ENCODE measurements at regions not wholly inside any gene's neighbourhood (a gene's known extent, or its start where the extent isn't known, plus 50 kb on each side); places are given as distances from the start of the nearest gene placed in this dataset.

- Histone ChIP-seq H2AFZ (replicated peaks; ENCODE audit: low read length, poor library complexity) (no peak overlapping the region), H3K4me3 (ENCODE audit: insufficient read depth, low read depth, low read length) (no peak overlapping the region), H2BK120ac (ENCODE audit: low read depth, low read length) (no peak overlapping the region), H3K4me2 (ENCODE audit: low read depth, low read length) (no peak overlapping the region), H4K5ac (ENCODE audit: low read depth, low read length) (no peak overlapping the region), H4K8ac (ENCODE audit: low read depth in 2 of 2, low read length in 2 of 2) (no peak overlapping the region), H4K91ac (ENCODE audit: insufficient read depth, low read depth, low read length) (no peak overlapping the region), H2BK20ac (ENCODE audit: low read depth, low read length) (no peak overlapping the region), H3K79me1 (ENCODE audit: low read depth in 1 of 2, low read length in 2 of 2) (no peaks in the 10 kb centered on the region), H2BK15ac (ENCODE audit: low read depth, low read length) (no peak overlapping the region), H3K4ac (ENCODE audit: low read depth, low read length) (no peak overlapping the region), H3K9me1 (ENCODE audit: insufficient read depth, low read length) (no peaks in the 10 kb centered on the region), H3K14ac (replicated peaks; ENCODE audit: low read depth, low read length) (no peak overlapping the region), H3K27ac (ENCODE audit: insufficient read depth, low read length) (no peak overlapping the region), H3K9me3 (ENCODE audit: control insufficient read depth, insufficient read depth, low read length) (peaks cover 43% of the 10 kb centered on the region), H3K4me1 (ENCODE audit: control insufficient read depth, insufficient read depth, low read length) (no peaks in the 10 kb centered on the region), H3K18ac (ENCODE audit: low read depth, low read length) (no peak overlapping the region), H2AK9ac (replicated peaks; ENCODE audit: low read depth, low read length, poor library complexity) (no peak overlapping the region), H3K9ac (ENCODE audit: low read depth, low read length) (no peak overlapping the region), H2AK5ac (ENCODE audit: low read depth, low read length) (no peak overlapping the region), H4K20me1 (ENCODE audit: insufficient read depth, low read length) (no peaks in the 10 kb centered on the region), H3K56ac (ENCODE audit: extremely low read depth, insufficient read depth, low read length) (no peak overlapping the region), H3K23ac (ENCODE audit: low read depth, low read length) (no peak overlapping the region), H3K27me3 (ENCODE audit: control insufficient read depth, insufficient read depth, low read length) (no peaks in the 10 kb centered on the region), H3K36me3 (ENCODE audit: control insufficient read depth, insufficient read depth, low read length) (no peaks in the 10 kb centered on the region), H2BK5ac (ENCODE audit: low read depth, low read length, poor library complexity, severe bottlenecking) (no peak overlapping the region)
- TF ChIP-seq CEBPB (IDR thresholded peaks at IDR 0.05; ENCODE audit: low read depth, low read length) (no peak), MAFK (IDR thresholded peaks at IDR 0.05; ENCODE audit: low read depth, low read length) (no peak)
- no CpG with 5 or more reads among the region's 2 CpGs for WGBS, 2 experiments (ENCODE audit: extremely low coverage in 2 of 2, insufficient read length in 1 of 2)
- in situ Hi-C loops (cut with MboI; ENCODE audit: low sequenced_read_pairs) = no loop called here
- POLR2A ChIA-PET (ENCODE audit: unreplicated experiment) = no interaction called here
- BruUV-seq (replicated peaks) = no TSS peak
- CTCF ChIA-PET = no interaction called here
- intact Hi-C loops (cut with micrococcal nuclease) = no loop called here
- ATAC-seq (ENCODE audit: low read depth) (no peak), DNase-seq (no peak)
- dilution Hi-C loops (cut with HindIII; ENCODE audit: low sequenced_read_pairs, unreplicated experiment) = no loop called here
Measured at GRCh38 chr6:168728056-168728455, 287.1 kb downstream of the SMOC2 start.
